ENCODE measurements at regions not wholly inside any gene's neighbourhood (a gene's known extent, or its start where the extent isn't known, plus 50 kb on each side); places are given as distances from the start of the nearest gene placed in this dataset.

- TF ChIP-seq EZH2phosphoT487 (IDR thresholded peaks at IDR 0.05; ENCODE audit: low read depth) (no peak), CTCF (IDR thresholded peaks at IDR 0.05; ENCODE audit: low read depth, low read length) (no peak)
Measured at GRCh38 chr7:10643545-10643944, 330.1 kb upstream of the PHF14 start.

Measured in OCI-LY3 (cell line).